ENCODE measurements at regions not wholly inside any gene's neighbourhood (a gene's known extent, or its start where the extent isn't known, plus 50 kb on each side); places are given as distances from the start of the nearest gene placed in this dataset.

GRCh38 chr1:221025956-221026355 is 146.7 kb downstream of the HLX start:
- ChIA-PET CTCF (interaction anchor here (0.6 to 1.1 kb wide), 2 partner anchors 58 to 177 kb away, joined by 3 to 6 read pairs; no protein-coding TSS in a partner anchor), POLR2A (no interaction called here)
- DNase-seq (ENCODE audit: low read depth, low spot score) (no peak), FAIRE-seq (no peak)
- H3K27me3 ChIP-seq (ENCODE audit: control insufficient read depth in 2 of 2, insufficient read depth in 2 of 2, low read length in 2 of 2): no peaks in the 10 kb centered on the region
- H3K4me2 ChIP-seq (ENCODE audit: insufficient read depth, low read length): no peak overlapping the region
- no peak overlapping the region for H3K4me3 ChIP-seq (replicated peaks in 1 of 3; ENCODE audit: insufficient read depth in 1 of 3, low read depth in 1 of 3, low read length in 3 of 3)
- dilution Hi-C loops (cut with MboI; ENCODE audit: extremely low pct_ligation_motif_present, low sequenced_read_pairs) (no loop called here), intact Hi-C loops (cut with micrococcal nuclease) (no loop called here)
- no peak for TF ChIP-seq MYC (IDR thresholded peaks at IDR 0.05; ENCODE audit: low read depth, low read length)
- TF ChIP-seq MAX (IDR thresholded peaks at IDR 0.05; ENCODE audit: insufficient read depth, insufficient read length): no peak
- no peak for TF ChIP-seq FOS (IDR thresholded peaks at IDR 0.05; ENCODE audit: borderline replicate concordance, insufficient read depth, low read length)
- no peak for TF ChIP-seq CTCF (IDR thresholded peaks at IDR 0.05; ENCODE audit: extremely low read depth in 1 of 2, insufficient read depth in 1 of 2, low read depth in 1 of 2, low read length in 2 of 2)
- no peak for TF ChIP-seq POLR2A (IDR thresholded peaks at IDR 0.05; ENCODE audit: low read depth, low read length)
- no peak for TF ChIP-seq GATA2 (IDR thresholded peaks at IDR 0.05; ENCODE audit: insufficient read depth, insufficient read length, low read depth, low read length)
- H3K9me1 ChIP-seq (replicated peaks; ENCODE audit: control insufficient read depth, extremely low read depth, insufficient read depth, low read length): no peaks in the 10 kb centered on the region
- H3K9me3 ChIP-seq (replicated peaks; ENCODE audit: control insufficient read depth, insufficient read depth, low read length): no peaks in the 10 kb centered on the region
- no peaks in the 10 kb centered on the region for H3K79me2 ChIP-seq (ENCODE audit: control insufficient read depth, insufficient read depth, low read length)
- BruUV-seq (replicated peaks): no TSS peak
- H4K20me1 ChIP-seq (replicated peaks; ENCODE audit: control insufficient read depth, extremely low read depth, insufficient read depth, low read length): no peaks in the 10 kb centered on the region
- H3K36me3 ChIP-seq (ENCODE audit: control insufficient read depth in 2 of 2, extremely low read depth in 1 of 2, insufficient read depth in 2 of 2, low read length in 2 of 2): no peaks in the 10 kb centered on the region
- H3K27ac ChIP-seq (ENCODE audit: insufficient read depth, low read depth, low read length): no peak overlapping the region
- no peak overlapping the region for H2AFZ ChIP-seq (ENCODE audit: low read depth, low read length)
- no peaks in the 10 kb centered on the region for H3K4me1 ChIP-seq (ENCODE audit: control insufficient read depth, extremely low read depth, insufficient read depth, low read length)
- H3K9ac ChIP-seq (replicated peaks; ENCODE audit: extremely low read depth, insufficient read depth, low read length): no peak overlapping the region
